GM19193 (cell line): ENCODE measurements at regions not wholly inside any gene's neighbourhood (a gene's known extent, or its start where the extent isn't known, plus 50 kb on each side); places are given as distances from the start of the nearest gene placed in this dataset.

Experiments
- POLR2A ChIP-seq: IDR thresholded peaks from 4 replicates; pipeline ENCODE4 v1.6.1; 2011; ENCODE audit not compliant: insufficient read depth, insufficient read length; ENCODE audit errors: extremely low read depth

DNA sequence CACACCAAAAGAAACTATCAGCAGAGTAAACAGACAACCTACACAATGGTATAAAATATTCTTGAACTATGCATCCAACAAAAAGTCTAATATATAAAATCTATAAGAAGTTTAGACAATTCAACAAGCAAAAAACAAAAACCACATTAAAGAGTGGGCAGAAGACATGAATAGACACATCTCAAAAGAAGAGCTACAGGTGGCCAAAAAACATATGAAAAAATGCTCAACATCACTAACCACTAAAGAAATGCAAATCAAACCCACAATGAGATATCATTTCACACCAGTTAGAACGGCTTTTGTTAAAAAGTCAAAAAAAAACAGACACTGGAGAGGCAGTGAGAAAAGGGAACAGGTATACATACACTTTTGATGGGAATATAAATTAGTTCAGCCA lies 348.9 kb upstream of the MAF start:
- no peak for TF ChIP-seq POLR2A

DNA sequence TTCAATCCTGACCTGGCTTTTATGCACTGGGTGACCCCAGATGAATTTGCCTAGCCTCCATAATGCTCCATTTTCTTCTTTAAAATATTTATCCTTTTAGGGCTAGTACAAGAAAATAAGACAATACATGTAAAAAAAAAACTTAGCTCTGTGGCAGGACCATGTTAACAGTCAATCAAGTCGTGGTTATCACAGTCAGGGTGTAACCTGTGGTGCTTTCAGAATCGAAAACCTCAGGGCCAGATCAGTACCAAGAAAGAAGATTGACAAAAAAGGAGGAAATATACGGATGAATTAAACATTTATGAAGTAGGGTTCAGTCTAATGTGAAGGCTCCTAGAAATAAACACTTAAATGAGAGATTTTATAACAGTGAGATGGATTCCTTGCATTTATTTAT lies 347.2 kb upstream of the MAF start:
- no peak for TF ChIP-seq POLR2A

DNA sequence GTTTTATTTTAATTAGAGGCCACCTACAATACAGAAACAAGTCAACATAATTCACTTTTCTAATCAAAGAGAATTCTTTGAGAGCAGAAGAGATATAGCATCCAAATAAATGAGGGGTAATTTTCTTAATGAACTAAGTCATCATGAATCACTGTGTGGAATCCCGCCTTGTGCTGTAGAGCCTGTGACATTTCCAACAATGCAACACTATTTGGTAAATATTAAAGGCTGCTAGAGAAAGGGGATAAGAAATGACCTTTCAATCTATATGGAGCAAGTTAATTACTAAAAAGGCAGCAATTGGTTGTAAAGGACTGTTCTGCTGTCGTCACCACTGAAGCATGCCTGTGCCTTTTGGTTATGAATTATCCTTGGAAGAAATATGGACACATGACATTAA lies 345.7 kb upstream of the MAF start:
- no peak for TF ChIP-seq POLR2A

- TF ChIP-seq POLR2A = no peak
These were observed 343.2 kb upstream of the MAF start for GRCh38 chr16:79943736-79944135.

DNA sequence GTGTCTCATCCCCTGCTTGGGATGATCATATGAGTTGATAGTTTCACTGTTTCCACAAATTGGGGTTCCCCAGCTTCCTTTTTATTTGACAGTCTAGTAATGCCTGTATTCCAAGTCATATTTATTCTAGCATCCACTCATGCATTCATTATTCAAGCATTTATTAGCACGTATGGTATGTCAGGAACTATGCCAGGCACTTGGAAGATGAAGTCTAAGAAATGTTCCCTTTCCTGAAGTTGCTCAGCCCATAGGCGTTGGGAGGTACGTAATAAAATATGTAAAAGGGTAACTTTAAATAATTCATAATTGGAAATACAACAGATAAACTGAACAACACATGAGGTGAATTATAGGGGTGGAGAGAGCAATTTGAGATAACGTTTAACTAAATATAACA lies 338.0 kb upstream of the MAF start:
- TF ChIP-seq POLR2A = no peak

GRCh38 chr16:79933603-79934002 lies 333.1 kb upstream of the MAF start:
- TF ChIP-seq POLR2A = no peak

DNA sequence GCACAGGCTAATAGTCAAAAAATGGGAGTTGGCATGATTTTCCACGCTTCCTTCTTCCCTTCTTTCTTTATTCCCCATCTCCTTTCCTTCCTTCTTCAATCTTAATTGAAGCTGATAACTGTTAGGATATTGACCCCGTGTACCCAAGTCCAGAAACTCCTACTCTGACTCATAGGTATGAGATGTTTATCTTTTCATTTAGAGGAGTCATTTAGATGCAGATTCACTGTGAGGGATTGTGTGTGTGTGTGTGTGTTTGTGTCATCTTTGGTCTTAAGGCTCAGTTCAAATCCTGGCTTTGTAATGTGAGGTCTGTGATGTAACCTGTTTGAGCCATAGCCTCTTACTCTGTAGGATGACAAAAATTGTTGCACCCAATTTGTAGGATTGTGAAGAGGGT lies 332.0 kb upstream of the MAF start:
- TF ChIP-seq POLR2A = no peak

- TF ChIP-seq POLR2A = no peak
These were observed 331.2 kb upstream of the MAF start for GRCh38 chr16:79931721-79932120.

- TF ChIP-seq POLR2A = no peak
These were observed 328.9 kb upstream of the MAF start for GRCh38 chr16:79929260-79929965.

- TF ChIP-seq POLR2A = no peak
These were observed 327.8 kb upstream of the MAF start for GRCh38 chr16:79928142-79928873.

DNA sequence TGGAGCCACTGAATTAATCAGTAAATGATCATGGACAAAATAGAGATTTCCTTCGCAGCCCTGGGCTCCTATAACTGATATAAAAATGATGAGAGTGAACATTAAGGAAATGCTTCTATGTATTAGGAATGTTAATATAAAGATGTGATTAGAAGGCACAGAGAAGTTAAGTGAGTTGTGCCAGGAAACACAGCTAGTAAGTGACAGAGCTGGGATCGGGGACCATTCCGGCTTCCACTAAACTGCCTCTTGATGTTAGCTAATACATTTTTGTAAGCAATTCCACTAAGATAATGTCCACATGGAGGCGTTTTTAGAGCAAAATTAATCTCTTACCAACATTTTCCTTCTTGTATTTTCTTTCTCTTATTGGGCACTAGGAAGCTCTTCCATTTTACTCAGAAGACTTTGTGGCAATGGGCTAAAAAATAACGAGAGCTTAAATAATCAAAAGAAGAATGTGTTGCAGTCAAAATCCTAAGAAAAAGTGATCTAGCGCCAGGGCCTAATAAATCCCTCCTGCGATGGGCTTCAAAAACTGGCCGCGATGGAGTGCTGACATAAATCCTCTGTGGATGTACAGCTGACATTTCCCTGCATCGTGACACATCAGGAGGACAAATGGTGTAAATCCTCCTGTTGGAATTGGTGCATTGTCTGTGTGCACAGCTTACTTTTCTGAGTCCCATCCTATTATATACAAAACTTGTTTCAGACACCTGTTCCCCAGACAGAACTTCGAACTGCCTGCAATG lies 326.1 kb upstream of the MAF start:
- no peak for TF ChIP-seq POLR2A

GRCh38 chr16:79923431-79923830 lies 322.9 kb upstream of the MAF start:
- no peak for TF ChIP-seq POLR2A

DNA sequence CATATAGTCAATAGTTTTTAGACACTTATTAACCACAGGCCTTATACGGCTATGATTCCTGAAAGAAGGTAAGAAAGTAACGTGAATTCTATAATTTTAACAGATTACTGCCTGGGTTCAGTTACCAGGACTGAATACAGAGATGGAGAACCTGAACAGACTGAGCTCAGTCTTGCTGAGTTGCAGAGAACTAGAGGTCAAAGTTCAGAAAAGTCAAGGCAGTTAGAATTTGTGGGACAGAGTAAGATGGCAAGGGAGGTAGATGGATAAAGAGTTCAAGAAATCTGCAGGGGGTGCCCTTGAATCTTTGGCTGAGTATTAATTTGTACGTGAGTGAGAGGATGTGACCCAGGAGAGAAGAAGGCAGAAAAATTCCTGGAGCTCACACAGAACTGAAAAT lies 320.1 kb upstream of the MAF start:
- TF ChIP-seq POLR2A = no peak

GRCh38 chr16:79918916-79919315 lies 318.4 kb upstream of the MAF start:
- no peak for TF ChIP-seq POLR2A

- no peak for TF ChIP-seq POLR2A
These were observed 315.2 kb upstream of the MAF start for GRCh38 chr16:79915761-79916160.

DNA sequence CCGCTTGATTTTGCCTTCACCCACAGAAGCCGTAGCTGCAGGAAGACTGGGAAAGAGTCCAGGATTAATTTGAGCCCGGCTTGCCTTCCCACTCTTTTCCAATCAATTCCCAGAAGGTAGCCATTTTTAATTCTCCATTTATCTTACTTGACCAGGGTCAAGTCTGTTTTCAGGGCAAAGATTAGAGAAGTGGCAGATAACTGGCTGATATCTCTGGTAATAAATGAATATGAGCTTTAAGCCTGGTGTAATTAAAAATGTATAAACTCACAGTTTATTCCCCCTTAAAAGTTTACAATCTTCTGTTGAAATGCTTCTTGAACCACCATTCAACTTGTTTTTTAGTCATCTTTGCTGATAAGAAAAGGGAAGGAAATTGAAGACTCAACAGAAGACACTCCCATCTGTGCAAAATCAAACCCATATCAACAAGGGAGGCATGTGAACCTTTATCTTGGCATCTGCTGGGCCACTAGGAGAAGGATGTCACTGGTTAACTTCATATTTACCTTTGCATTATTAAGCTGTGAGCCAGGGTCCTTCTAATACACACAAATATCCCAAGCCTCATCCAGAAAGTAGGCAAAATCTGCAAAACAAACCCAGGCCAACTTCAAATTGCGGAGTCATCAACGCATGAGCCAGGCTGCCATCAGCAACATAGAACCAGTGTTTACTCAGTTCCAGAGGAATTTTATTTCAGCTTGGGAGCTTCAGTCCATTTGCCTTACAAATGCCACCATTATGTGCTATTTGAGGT lies 314.6 kb upstream of the MAF start:
- no peak for TF ChIP-seq POLR2A
